A673 (cell line): ENCODE measurements at regions not wholly inside any gene's neighbourhood (a gene's known extent, or its start where the extent isn't known, plus 50 kb on each side); places are given as distances from the start of the nearest gene placed in this dataset.

Experiments
- BruUV-seq: library from RNA; stranded (reverse); fragments of 400-500 nt; replicated peaks from 2 replicates; lab custom pipeline; 2021; lab: Mats Ljungman, UMichigan
- CTCF ChIA-PET: fragments of 300-600 bp; sonication (Branson Sonifier 250); formaldehyde crosslinking; loops from one replicate; lab custom pipeline; 2022; ENCODE audit warnings: antibody characterized with exemption; lab: Charles Lee
- POLR2A ChIA-PET: fragments of 300-600 bp; sonication (Branson Sonifier 250); formaldehyde crosslinking; loops from one replicate; lab custom pipeline; 2022; ENCODE audit warnings: antibody characterized with exemption; ENCODE audit not compliant: low non-redundant PET; lab: Charles Lee
- DNase-seq: peaks from one replicate; pipeline ENCODE4 v3.0.0-alpha.2; 2015; ENCODE audit warnings: low spot score
- H3K27ac ChIP-seq: fragments of 200-600 bp; sonication (generic); 2 replicates; pipeline ENCODE4 v1.5.1; 2016; ENCODE audit warnings: mixed run types, low read depth, mild to moderate bottlenecking, mixed read lengths, antibody characterized with exemption, low read length; ENCODE audit not compliant: poor library complexity, severe bottlenecking
- H3K27me3 ChIP-seq: fragments of 200-600 bp; sonication (generic); replicated peaks from 2 replicates; pipeline ENCODE4 v1.6.1; 2017; ENCODE audit warnings: mixed run types, low read depth, mild to moderate bottlenecking, mixed read lengths, antibody characterized with exemption, low read length; ENCODE audit not compliant: insufficient read depth, poor library complexity
- H3K36me3 ChIP-seq: fragments of 200-600 bp; sonication (generic); 2 replicates; pipeline ENCODE4 v1.6.1; 2016; ENCODE audit warnings: mixed run types, mild to moderate bottlenecking, mixed read lengths, antibody characterized with exemption, low read length; ENCODE audit not compliant: insufficient read depth, poor library complexity, severe bottlenecking
- H3K4me1 ChIP-seq: fragments of 200-600 bp; sonication (generic); 2 replicates; pipeline ENCODE4 v1.6.1; 2017; ENCODE audit warnings: mixed run types, mild to moderate bottlenecking, mixed read lengths, antibody characterized with exemption, low read length; ENCODE audit not compliant: insufficient read depth, poor library complexity, severe bottlenecking
- H3K4me3 ChIP-seq: fragments of 200-600 bp; sonication (generic); 2 replicates; pipeline ENCODE4 v1.5.1; 2016; ENCODE audit warnings: low read depth, mixed run types, mild to moderate bottlenecking, mixed read lengths, low read length; ENCODE audit not compliant: poor library complexity, severe bottlenecking
- H3K9me3 ChIP-seq: fragments of 200-600 bp; sonication (generic); 2 replicates; pipeline ENCODE4 v1.6.1; 2016; ENCODE audit warnings: mixed run types, low read depth, mild to moderate bottlenecking, mixed read lengths, antibody characterized with exemption, low read length; ENCODE audit not compliant: poor library complexity, severe bottlenecking
- EZH2 ChIP-seq: fragments of 200-600 bp; sonication (generic); IDR thresholded peaks from 2 replicates; pipeline ENCODE4 v1.6.1; 2017; ENCODE audit warnings: borderline replicate concordance, low read depth, mild to moderate bottlenecking, mixed read lengths, antibody characterized with exemption, low read length; ENCODE audit not compliant: poor library complexity, severe bottlenecking
- intact Hi-C: fragments of 100-400 bp; cut with micrococcal nuclease; formaldehyde crosslinking; loops from one replicate; pipeline ENCODE4 v1.10.0; 2022; ENCODE audit not compliant: unreplicated experiment
- TF ChIP-seq, protein P1 (sequence below): fragments of 300-800, 200-600 bp; sonication (generic); conservative IDR thresholded peaks from 2 replicates; pipeline ENCODE4 v1.5.1; 2017; ENCODE audit warnings: low read depth, mild to moderate bottlenecking, antibody characterized with exemption, low read length, moderate library complexity, mixed read lengths

DNA sequence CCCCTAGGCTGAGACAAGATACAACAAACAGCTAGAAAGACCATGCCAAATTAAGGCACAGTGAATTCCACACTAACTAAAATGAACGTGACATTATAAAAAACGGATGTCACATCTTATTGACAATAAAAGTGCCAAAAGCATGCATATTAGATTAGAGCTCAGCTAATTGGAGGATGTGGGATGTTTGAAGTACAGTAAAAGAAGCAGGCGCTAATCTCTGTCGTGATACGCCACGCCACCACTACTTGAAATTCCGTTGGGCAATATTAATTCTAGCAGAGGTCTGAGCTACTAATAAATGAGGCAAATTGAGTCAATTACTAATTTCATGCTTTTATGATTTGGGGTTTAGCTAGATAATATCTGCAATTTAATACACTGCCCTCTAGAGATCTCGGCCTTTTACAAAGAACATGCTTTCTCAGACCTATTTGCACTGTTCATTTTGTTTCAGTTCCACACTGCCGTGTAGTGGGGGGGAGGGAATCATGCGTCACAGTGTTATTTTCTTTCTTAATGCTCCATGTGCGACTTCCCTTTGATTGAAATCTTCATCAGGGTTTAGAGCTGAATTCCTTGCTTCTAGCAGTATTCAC lies 52.9 kb upstream of the ROBO2 start:
- peak; percentile 70 for DNase-seq
- Histone ChIP-seq H3K36me3 (no peaks in the 10 kb centered on the region), H3K9me3 (no peaks in the 10 kb centered on the region), H3K27me3 (no peaks in the 10 kb centered on the region), H3K4me1 (peaks cover 12% of the 10 kb centered on the region), H3K27ac (peak overlapping the region; percentile 31), H3K4me3 (peak overlapping the region; percentile 32)
- POLR2A ChIA-PET, result interaction anchor here (0.8 kb wide), 1 partner anchor 309 kb away, joined by 3 read pairs; no protein-coding TSS in a partner anchor
- intact Hi-C loops, result loop anchor here (1.0 kb wide), 1 partner anchor 40 kb away; no protein-coding TSS in a partner anchor
- BruUV-seq, result no TSS peak
- CTCF ChIA-PET, result no interaction called here
- TF ChIP-seq, protein P1, sequence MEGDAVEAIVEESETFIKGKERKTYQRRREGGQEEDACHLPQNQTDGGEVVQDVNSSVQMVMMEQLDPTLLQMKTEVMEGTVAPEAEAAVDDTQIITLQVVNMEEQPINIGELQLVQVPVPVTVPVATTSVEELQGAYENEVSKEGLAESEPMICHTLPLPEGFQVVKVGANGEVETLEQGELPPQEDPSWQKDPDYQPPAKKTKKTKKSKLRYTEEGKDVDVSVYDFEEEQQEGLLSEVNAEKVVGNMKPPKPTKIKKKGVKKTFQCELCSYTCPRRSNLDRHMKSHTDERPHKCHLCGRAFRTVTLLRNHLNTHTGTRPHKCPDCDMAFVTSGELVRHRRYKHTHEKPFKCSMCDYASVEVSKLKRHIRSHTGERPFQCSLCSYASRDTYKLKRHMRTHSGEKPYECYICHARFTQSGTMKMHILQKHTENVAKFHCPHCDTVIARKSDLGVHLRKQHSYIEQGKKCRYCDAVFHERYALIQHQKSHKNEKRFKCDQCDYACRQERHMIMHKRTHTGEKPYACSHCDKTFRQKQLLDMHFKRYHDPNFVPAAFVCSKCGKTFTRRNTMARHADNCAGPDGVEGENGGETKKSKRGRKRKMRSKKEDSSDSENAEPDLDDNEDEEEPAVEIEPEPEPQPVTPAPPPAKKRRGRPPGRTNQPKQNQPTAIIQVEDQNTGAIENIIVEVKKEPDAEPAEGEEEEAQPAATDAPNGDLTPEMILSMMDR, result no peak
- TF ChIP-seq EZH2, result no peak
